ENCODE measurements at regions not wholly inside any gene's neighbourhood (a gene's known extent, or its start where the extent isn't known, plus 50 kb on each side); places are given as distances from the start of the nearest gene placed in this dataset.

DNA sequence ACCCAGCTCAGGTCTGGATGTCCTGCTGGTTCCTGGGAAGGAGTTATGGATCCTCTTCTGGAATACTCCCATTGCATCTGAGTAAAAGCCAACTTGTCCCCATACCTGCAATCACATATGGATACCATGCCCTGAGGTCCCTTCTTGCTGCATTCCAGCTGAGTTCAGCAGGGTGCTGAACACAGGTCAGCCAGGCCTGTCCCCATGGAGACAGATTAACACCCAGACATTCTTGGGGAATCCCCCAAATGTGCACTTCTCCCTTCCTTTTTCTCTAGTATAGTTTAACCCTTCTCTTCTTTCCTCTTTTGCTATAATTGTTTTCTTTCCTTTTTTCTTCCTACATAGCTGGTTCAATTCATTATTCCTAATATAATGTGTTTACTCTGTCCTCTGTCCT lies 799.6 kb upstream of the HS6ST1 start (continued):
- TF ChIP-seq, protein P1, sequence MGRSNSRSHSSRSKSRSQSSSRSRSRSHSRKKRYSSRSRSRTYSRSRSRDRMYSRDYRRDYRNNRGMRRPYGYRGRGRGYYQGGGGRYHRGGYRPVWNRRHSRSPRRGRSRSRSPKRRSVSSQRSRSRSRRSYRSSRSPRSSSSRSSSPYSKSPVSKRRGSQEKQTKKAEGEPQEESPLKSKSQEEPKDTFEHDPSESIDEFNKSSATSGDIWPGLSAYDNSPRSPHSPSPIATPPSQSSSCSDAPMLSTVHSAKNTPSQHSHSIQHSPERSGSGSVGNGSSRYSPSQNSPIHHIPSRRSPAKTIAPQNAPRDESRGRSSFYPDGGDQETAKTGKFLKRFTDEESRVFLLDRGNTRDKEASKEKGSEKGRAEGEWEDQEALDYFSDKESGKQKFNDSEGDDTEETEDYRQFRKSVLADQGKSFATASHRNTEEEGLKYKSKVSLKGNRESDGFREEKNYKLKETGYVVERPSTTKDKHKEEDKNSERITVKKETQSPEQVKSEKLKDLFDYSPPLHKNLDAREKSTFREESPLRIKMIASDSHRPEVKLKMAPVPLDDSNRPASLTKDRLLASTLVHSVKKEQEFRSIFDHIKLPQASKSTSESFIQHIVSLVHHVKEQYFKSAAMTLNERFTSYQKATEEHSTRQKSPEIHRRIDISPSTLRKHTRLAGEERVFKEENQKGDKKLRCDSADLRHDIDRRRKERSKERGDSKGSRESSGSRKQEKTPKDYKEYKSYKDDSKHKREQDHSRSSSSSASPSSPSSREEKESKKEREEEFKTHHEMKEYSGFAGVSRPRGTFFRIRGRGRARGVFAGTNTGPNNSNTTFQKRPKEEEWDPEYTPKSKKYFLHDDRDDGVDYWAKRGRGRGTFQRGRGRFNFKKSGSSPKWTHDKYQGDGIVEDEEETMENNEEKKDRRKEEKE (IDR thresholded peaks at IDR 0.05), result no peak
- TF ChIP-seq, protein P2, sequence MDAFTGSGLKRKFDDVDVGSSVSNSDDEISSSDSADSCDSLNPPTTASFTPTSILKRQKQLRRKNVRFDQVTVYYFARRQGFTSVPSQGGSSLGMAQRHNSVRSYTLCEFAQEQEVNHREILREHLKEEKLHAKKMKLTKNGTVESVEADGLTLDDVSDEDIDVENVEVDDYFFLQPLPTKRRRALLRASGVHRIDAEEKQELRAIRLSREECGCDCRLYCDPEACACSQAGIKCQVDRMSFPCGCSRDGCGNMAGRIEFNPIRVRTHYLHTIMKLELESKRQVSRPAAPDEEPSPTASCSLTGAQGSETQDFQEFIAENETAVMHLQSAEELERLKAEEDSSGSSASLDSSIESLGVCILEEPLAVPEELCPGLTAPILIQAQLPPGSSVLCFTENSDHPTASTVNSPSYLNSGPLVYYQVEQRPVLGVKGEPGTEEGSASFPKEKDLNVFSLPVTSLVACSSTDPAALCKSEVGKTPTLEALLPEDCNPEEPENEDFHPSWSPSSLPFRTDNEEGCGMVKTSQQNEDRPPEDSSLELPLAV (CRISPR knock-in tag; conservative IDR thresholded peaks at IDR 0.05; ENCODE audit: low read depth), result no peak
- no peak for TF ChIP-seq NR2C2 (CRISPR knock-in tag; IDR thresholded peaks at IDR 0.05; ENCODE audit: borderline replicate concordance)
- TF ChIP-seq HDAC1 (CRISPR knock-in tag; IDR thresholded peaks at IDR 0.05), result no peak
- TF ChIP-seq, protein P3, sequence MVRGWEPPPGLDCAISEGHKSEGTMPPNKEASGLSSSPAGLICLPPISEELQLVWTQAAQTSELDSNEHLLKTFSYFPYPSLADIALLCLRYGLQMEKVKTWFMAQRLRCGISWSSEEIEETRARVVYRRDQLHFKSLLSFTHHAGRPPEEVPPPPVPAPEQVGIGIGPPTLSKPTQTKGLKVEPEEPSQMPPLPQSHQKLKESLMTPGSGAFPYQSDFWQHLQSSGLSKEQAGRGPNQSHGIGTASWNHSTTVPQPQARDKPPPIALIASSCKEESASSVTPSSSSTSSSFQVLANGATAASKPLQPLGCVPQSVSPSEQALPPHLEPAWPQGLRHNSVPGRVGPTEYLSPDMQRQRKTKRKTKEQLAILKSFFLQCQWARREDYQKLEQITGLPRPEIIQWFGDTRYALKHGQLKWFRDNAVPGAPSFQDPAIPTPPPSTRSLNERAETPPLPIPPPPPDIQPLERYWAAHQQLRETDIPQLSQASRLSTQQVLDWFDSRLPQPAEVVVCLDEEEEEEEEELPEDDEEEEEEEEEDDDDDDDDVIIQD (CRISPR knock-in tag; IDR thresholded peaks at IDR 0.05; ENCODE audit: low read depth), result no peak

DNA sequence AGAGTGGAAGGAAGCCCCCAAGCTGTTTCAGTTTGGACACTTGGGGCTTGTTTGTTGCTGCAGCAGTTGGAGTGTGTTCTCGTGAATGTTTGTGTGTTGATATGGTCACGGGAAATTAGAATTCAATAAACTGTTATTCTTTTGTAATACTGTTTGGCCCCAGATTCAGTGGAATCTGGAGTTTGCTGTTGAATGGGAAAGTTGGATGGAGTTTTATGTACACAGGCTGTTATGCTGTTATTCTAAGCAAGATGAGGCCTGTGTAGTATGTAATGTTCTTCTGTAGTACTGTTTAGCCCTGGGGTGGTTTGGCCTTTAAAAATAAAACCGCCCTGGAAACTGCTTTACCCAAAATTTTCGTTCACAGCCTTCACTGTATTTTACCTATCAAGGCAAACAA lies 810.4 kb upstream of the HS6ST1 start:
- FAIRE-seq (no peak), DNase-seq (ENCODE audit: low spot score) (no peak), ATAC-seq (no peak)
- no peak overlapping the region for H3K4me2 ChIP-seq (ENCODE audit: low read depth, low read length)
- H4K20me1 ChIP-seq (ENCODE audit: insufficient read depth, low read length), result no peaks in the 10 kb centered on the region
- H2AFZ ChIP-seq (ENCODE audit: low read length), result no peak overlapping the region
- peaks cover 0 to 3% of the 10 kb centered on the region in 2 experiments; a peak in 1 of 5 replicates for H3K27me3 ChIP-seq (ENCODE audit: control insufficient read depth in 1 of 2, insufficient read depth in 2 of 2, low read length in 2 of 2)
- H3K4me3 ChIP-seq (replicated peaks in 1 of 3; ENCODE audit: insufficient read depth in 1 of 3, low read depth in 2 of 3, low read length in 3 of 3), result no peak overlapping the region
- 0% methylated on average over 4 of the region's 4 CpGs for WGBS (ENCODE audit: low lambda C conversion rate)
- H3K9ac ChIP-seq (ENCODE audit: insufficient read depth, low read depth, low read length), result no peak overlapping the region
- ChIA-PET CTCF (ENCODE audit: low intra/inter-chr PET ratio, low total read pairs) (no interaction called here), POLR2A (no interaction called here)
- no peak overlapping the region for H3K27ac ChIP-seq (ENCODE audit: extremely low read length, insufficient read depth, low read length)
- intact Hi-C loops (cut with micrococcal nuclease; ENCODE audit: unreplicated experiment), result no loop called here
- no peaks in the 10 kb centered on the region for H3K36me3 ChIP-seq (replicated peaks in 1 of 2; ENCODE audit: control insufficient read depth in 1 of 2, insufficient read depth in 2 of 2, low read length in 2 of 2)
- in situ Hi-C loops (cut with HindIII; ENCODE audit: extremely low pct_ligation_motif_present, low pct_unique_long_range_greater_than_20kb), result no loop called here
- no peaks in the 10 kb centered on the region for H3K79me2 ChIP-seq (ENCODE audit: insufficient read depth, low read length)
- no TSS peak for BruUV-seq (replicated peaks)
- no peaks in the 10 kb centered on the region for H3K4me1 ChIP-seq (ENCODE audit: insufficient read depth, low read length)
- H3K9me3 ChIP-seq (ENCODE audit: low read length), result no peaks in the 10 kb centered on the region
- TF ChIP-seq ARNT2 (CRISPR knock-in tag; IDR thresholded peaks at IDR 0.05; ENCODE audit: low read depth) (no peak), MIER2 (CRISPR knock-in tag; IDR thresholded peaks at IDR 0.05) (no peak), NR2C2 (CRISPR knock-in tag; IDR thresholded peaks at IDR 0.05; ENCODE audit: borderline replicate concordance) (no peak), ZBTB20 (CRISPR knock-in tag; IDR thresholded peaks at IDR 0.05; ENCODE audit: borderline replicate concordance, low read depth) (no peak), ZSCAN30 (CRISPR knock-in tag; IDR thresholded peaks at IDR 0.05) (no peak), NONO (IDR thresholded peaks at IDR 0.05) (no peak), NONO (CRISPR knock-in tag; conservative IDR thresholded peaks at IDR 0.05) (no peak), MXI1 (IDR thresholded peaks at IDR 0.05; ENCODE audit: borderline replicate concordance, low read depth, low read length) (no peak), XBP1 (CRISPR knock-in tag; IDR thresholded peaks at IDR 0.05) (no peak), ZNF160 (CRISPR knock-in tag; IDR thresholded peaks at IDR 0.05) (no peak), SOX5 (CRISPR knock-in tag; IDR thresholded peaks at IDR 0.05; ENCODE audit: borderline replicate concordance) (no peak)
- TF ChIP-seq, protein P4, sequence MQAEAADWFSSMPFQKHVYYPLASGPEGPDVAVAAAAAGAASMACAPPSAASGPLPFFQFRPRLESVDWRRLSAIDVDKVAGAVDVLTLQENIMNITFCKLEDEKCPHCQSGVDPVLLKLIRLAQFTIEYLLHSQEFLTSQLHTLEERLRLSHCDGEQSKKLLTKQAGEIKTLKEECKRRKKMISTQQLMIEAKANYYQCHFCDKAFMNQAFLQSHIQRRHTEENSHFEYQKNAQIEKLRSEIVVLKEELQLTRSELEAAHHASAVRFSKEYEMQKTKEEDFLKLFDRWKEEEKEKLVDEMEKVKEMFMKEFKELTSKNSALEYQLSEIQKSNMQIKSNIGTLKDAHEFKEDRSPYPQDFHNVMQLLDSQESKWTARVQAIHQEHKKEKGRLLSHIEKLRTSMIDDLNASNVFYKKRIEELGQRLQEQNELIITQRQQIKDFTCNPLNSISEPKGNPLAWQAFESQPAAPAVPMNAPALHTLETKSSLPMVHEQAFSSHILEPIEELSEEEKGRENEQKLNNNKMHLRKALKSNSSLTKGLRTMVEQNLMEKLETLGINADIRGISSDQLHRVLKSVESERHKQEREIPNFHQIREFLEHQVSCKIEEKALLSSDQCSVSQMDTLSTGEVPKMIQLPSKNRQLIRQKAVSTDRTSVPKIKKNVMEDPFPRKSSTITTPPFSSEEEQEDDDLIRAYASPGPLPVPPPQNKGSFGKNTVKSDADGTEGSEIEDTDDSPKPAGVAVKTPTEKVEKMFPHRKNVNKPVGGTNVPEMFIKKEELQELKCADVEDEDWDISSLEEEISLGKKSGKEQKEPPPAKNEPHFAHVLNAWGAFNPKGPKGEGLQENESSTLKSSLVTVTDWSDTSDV (CRISPR knock-in tag; IDR thresholded peaks at IDR 0.05), result no peak
